NT2/D1 (cell line): ENCODE measurements at regions not wholly inside any gene's neighbourhood (a gene's known extent, or its start where the extent isn't known, plus 50 kb on each side); places are given as distances from the start of the nearest gene placed in this dataset.

Experiments used
- SUZ12 ChIP-seq: IDR thresholded peaks from 2 replicates; pipeline ENCODE4 v1.6.1; 2011; ENCODE audit not compliant: insufficient read length, insufficient read depth; ENCODE audit errors: extremely low read depth
- YY1 ChIP-seq: IDR thresholded peaks from 2 replicates; pipeline ENCODE4 v1.6.1; 2011; ENCODE audit not compliant: insufficient read length, insufficient read depth
- ZNF274 ChIP-seq: IDR thresholded peaks from 2 replicates; pipeline ENCODE4 v1.6.1; 2011; ENCODE audit warnings: mild to moderate bottlenecking, low read depth, low read length

DNA sequence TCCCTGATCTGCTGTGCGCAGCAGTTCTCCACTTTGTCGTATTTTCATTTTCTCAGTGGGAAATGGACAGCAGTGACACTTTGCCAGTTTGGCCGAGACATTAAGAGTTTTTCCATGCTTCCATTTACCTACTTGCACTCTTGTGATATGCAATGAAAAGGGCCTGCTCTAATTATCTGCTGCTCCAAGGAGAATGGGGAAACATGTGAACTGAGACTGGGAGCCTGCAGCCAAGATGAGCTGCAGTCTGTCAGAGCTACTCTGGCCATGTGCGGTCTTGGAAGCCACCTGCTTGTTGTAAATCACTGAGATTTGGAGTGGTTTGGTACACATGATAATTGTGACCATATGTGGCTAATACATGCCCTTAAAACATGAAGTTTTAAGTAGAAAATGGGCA is 586.6 kb upstream of the POT1 start:
- TF ChIP-seq YY1, result no peak
- TF ChIP-seq ZNF274, result no peak
- no peak for TF ChIP-seq SUZ12
